ENCODE measurements at regions not wholly inside any gene's neighbourhood (a gene's known extent, or its start where the extent isn't known, plus 50 kb on each side); places are given as distances from the start of the nearest gene placed in this dataset.
"Not testable (repeated sequence)": the region's sequence is repeated elsewhere in the genome, so short reads cannot be mapped to it uniquely, and the experiment has no call there.

DNA sequence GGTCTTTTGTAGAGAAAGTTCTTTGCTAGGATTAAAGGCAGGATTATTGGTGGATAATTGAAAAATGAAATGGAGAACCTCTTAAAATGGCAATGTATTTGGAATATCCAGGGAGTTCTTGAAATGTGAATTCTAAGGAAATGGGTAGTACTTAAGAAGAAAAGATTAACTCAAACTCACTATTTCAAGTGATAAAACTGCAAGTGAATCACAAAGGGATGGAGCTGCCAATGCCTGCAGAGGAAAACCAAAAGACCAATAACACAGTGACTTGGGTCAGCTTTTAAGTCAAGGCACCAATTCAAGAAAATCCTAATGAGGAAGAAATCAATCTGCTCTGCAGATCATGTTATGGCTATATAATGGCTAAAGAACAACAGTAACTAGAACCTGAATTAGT, 67.6 kb upstream of the ETAA1 start:
- no peak for DNase-seq (ENCODE audit: low spot score)
- intact Hi-C loops (cut with DNase I), result loop anchor here (10.0 kb wide), 1 partner anchor 905 kb away; no protein-coding TSS in a partner anchor

DNA sequence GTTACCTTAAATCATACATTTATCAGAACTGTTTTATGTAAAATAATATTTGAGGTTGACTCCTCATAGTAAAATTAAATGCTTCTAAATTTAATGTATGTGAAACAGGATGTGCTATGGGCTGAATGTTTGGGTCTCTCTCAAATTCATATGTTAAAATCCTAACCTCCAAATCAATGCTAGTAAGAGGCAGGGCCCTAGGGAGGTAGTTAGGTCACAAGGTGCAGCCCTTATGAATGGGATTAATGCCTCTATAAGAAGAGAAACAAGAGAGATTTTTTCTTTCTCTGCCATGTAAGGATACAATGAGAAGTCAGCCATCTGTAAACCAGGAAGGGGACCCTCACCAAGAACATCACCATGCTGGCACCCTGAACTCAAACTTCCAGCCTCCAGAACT, 67.2 kb upstream of the ETAA1 start:
- no peak for DNase-seq (ENCODE audit: low spot score)
- intact Hi-C loops (cut with DNase I), result loop anchor here (10.0 kb wide), 1 partner anchor 905 kb away; no protein-coding TSS in a partner anchor

DNA sequence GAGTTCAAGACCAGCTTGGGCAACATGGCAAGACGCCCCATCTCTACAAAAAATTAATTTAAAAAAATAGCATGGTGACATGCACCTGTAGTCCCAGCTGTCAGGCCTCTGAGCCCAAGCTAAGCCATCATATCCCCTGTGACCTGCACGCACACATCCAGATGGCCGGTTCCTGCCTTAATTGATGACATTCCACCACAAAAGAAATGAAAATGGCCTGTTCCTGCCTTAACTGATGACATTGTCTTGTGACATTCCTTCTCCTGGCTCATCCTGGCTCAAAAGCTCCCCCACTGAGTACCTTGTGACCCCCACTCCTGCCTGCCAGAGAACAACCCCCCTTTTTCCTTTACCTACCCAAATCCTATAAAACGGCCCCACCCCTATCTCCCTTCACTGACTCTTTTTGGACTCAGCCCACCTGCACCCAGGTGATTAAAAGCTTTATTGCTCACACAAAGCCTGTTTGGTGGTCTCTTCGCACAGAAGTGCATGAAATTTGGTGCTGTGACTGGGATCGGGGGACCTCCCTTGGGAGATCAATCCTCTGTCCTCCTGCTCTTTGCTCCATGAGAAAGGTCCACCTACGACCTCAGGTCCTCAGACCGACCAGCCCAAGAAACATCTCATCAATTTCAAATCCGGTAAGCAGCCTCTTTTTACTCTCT, 65.6 kb upstream of the ETAA1 start:
- intact Hi-C loops (cut with DNase I); DNase-seq (ENCODE audit: low spot score): not testable (repeated sequence)

DNA sequence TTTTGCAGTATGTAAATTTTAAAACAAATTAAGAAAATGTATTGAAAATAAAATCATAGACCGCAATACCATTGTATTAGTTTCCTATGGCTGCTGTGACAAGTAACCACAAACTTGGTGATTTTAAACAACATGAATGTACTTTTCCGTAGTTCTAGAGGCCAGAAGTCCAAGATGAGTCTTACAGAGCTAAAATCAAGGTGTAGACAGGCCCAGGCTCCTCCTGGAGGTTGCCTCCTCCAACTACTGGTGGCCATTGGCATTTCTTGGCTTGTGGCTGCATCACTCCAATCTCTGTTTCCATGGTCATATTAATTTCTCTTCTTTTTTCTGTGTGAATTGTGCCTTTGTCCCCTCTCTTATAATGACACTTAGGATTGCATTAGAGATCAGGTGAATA, 59.2 kb upstream of the ETAA1 start:
- no peak for DNase-seq (ENCODE audit: low spot score)
- intact Hi-C loops (cut with DNase I), result no loop called here

DNA sequence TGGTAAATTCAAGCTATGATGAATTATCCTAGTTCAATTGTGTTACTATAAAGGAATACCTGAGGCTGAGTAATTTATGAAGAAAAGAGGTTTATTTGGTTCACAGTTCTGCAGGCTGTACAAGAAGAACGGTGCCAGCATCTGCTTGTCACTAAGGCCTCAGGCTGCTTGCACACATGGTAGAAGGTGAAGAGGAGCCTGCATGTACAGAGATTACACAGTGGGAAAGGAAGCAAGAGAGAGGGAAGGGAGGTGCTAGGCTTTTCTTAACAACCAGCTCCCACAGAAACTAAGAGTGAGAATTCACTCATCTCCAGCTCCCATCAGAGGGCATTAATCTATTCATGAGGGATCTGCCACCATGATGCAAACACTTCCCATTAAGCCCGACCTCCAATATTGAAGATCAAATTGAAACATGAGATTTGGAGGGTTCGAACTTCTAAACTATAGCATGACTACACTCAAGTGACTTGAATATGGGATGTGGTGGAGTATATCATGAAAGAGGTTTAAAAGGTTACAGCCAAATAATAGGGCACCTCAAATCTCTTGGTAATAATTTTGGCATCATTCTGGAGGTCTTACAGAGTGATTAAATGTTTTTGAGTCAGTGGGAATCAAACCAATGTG, 58.4 kb upstream of the ETAA1 start:
- intact Hi-C loops (cut with DNase I), result no loop called here
- no peak for DNase-seq (ENCODE audit: low spot score)

DNA sequence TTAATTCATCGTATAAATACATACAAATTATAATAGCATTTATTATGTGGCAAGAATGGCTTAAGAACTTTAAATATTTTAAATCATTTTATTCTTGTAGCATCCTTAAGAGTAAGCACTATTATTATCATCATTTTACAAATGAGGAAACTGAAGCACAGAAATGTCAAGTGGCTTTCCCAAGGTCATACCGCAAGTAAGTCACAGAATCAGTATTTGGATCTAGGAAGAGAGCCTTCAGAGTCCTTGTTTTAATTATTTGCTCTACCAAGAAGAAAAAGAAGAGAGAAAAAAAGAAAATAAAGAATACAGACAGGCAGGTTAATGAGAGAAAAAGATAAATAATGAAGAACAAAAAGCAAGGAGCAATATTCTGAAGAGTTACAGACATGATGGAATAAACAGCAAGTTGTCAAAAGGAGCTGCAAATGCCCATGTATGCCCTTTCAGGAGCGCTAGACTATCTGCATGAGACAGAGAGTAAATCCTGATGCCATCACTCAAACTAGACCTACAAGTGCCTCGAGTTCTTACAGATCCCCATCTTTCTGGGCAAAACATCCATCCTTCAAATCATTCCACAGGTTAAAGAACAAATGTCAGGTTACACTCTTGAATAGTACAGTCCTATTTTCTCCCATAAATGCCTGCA, 57.8 kb upstream of the ETAA1 start:
- DNase-seq (ENCODE audit: low spot score), result no peak
- intact Hi-C loops (cut with DNase I), result no loop called here

DNA sequence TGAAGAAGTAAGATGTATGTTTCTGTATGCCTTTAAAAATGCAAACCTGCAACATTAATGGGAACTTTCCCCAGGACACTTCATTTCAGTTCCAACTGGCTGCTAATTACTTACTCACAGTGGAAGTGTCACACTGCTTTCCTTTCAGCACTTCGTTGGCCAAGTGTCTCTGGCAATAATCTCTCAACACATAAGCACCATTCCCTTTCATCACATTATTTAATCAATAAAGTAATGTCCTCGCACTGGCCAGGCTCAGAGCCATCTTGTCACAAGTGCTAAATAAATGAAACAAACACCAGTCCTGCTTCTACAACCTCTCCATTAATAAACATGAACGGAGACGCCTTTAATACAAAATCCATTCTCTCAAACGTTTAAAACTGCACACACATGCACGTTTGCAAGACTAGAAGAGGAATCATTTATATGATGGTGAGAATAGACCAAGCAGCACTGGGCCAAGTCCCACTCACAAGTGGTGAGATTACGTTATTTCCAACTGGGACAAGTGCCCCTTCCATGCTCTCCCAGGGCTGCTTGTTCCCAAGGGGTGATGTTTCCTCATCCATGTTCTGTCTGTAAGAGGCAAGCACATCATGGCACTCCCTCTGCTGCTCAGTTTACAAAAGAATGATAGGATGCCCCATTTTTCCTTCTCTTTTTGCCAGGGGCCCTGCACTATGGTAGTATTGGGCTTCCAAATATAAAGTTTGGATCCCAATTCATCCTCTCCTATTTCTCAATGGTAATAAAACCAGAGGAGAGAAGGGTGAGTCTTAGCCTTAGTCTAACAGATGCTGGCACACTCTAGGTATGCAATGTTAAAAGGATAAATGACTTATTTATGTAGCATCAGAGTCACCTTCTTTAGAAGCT, 56.8 kb upstream of the ETAA1 start:
- no peak for DNase-seq (ENCODE audit: low spot score)
- intact Hi-C loops (cut with DNase I), result no loop called here

DNA sequence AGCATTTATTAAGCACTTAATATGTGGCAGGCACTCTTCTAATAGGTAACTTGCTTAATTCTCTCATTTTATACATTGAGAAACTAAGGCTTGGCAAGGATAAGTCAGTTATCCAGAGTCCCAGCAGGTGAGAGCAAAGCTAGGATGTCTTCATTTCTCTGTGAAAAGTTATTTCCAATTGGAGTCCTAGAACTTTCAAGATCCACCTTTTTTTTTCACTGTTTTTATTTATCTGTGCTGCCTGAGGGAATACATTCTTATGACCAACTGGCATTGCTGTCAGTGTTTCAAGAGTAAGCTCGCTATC, 56.2 kb upstream of the ETAA1 start:
- intact Hi-C loops (cut with DNase I), result no loop called here
- DNase-seq (ENCODE audit: low spot score), result no peak

DNA sequence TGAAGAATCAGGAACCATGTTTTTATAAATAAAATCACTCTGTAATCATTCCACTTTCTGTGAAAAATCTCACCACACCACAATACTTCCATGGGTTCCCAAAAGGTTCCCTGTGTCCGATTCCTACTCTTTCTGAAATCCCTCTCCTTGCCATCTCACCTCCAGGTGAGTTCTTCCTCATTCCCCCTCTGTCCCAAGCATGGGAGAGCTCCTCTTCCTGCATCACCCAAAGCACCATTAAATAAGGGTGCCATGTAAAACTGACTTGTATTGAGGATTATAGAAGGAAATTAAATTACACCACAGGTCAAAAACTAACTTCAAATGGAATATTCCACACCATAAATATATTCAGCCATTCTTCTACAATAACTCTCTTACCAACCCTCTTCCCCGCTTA, 55.8 kb upstream of the ETAA1 start:
- no peak for DNase-seq (ENCODE audit: low spot score)

DNA sequence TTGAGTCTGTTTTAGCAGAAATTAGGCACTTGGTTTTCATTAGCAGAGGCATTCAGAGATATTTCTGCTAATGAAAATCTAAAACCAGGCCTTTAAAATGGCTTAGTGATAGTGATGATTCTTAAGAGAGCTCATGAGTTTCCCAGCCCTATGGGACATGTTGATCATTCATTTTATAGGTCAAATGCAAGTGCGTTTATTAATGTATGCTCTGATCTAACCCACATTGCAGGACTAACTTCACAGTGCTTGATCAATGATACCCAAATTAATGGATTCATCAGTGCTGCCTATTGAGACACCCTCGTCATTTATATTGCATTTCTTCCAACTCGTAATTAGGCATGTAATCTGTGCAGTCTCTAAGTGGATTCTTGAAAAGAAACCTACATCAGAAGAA, 54.7 kb upstream of the ETAA1 start:
- intact Hi-C loops (cut with DNase I), result no loop called here

More for the DNA sequence above, 55.8 kb upstream of the ETAA1 start:
- intact Hi-C loops (cut with DNase I), result no loop called here

DNA sequence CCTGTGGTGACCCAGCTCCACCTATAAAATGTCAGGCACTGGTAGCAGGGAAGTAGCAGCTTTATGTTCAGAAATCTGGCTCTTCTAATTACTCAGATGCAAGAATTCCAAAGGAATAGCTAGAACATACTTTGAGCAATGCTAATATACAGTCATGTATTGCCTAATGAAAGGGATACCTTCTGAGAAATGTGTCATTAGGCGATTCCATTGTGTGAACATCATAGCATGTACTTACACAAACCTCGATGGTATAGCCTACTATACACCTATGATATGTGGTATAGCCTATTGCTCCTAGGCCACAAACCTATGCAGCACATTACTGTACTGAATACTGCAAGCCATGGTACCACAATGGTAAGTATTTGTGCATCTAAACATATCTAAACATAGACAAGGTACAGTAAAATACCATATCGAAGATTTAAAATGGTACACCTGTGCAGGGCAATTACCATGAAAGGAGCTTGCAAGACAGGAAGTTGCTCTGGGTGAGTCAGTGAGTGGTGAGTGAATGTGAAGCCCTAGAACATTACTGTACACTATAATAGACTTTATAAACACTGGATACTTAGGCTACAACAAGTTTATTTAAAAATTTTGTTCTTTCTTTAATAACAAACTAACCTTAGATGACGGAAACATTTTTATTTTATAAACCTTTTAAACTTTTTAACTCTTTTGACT, 50.3 kb upstream of the ETAA1 start:
- intact Hi-C loops (cut with DNase I), result no loop called here
- DNase-seq (ENCODE audit: low spot score), result no peak

More for the DNA sequence above, 54.7 kb upstream of the ETAA1 start:
- no peak for DNase-seq (ENCODE audit: low spot score)

Data from cardiac septum (tissue), 1 donor.